Osteocyte (in vitro differentiated cells): ENCODE measurements at regions not wholly inside any gene's neighbourhood (a gene's known extent, or its start where the extent isn't known, plus 50 kb on each side); places are given as distances from the start of the nearest gene placed in this dataset.

Experiments
- DNase-seq: peaks from one replicate; pipeline ENCODE4 v3.0.0; 2021; ENCODE audit warnings: mixed read lengths; ENCODE audit not compliant: unreplicated experiment; ENCODE audit errors: extremely low spot score
- H3K27ac Mint-ChIP-seq: one replicate; pipeline ENCODE4 v1.8.0; 2021; ENCODE audit warnings: mild to moderate bottlenecking, mixed read lengths; ENCODE audit not compliant: unreplicated experiment
- H3K27me3 Mint-ChIP-seq: one replicate; pipeline ENCODE4 v1.8.0; 2021; ENCODE audit warnings: mixed read lengths; ENCODE audit not compliant: unreplicated experiment
- H3K36me3 Mint-ChIP-seq: one replicate; pipeline ENCODE4 v1.8.0; 2021; ENCODE audit warnings: mixed read lengths; ENCODE audit not compliant: unreplicated experiment
- H3K4me1 Mint-ChIP-seq: one replicate; pipeline ENCODE4 v1.8.0; 2021; ENCODE audit warnings: mixed read lengths; ENCODE audit not compliant: unreplicated experiment
- H3K4me3 Mint-ChIP-seq: one replicate; pipeline ENCODE4 v1.8.0; 2021; ENCODE audit warnings: mild to moderate bottlenecking, moderate library complexity, mixed read lengths; ENCODE audit not compliant: unreplicated experiment
- H3K9me3 Mint-ChIP-seq: one replicate; pipeline ENCODE4 v1.8.0; 2021; ENCODE audit warnings: mixed read lengths; ENCODE audit not compliant: unreplicated experiment
- TF ChIP-seq, protein P1 (sequence below): fragments of 200-600 bp; sonication (generic); IDR thresholded peaks from 2 replicates; pipeline ENCODE4 v1.5.0; 2021; ENCODE audit warnings: antibody characterized with exemption, mild to moderate bottlenecking, moderate library complexity

DNA sequence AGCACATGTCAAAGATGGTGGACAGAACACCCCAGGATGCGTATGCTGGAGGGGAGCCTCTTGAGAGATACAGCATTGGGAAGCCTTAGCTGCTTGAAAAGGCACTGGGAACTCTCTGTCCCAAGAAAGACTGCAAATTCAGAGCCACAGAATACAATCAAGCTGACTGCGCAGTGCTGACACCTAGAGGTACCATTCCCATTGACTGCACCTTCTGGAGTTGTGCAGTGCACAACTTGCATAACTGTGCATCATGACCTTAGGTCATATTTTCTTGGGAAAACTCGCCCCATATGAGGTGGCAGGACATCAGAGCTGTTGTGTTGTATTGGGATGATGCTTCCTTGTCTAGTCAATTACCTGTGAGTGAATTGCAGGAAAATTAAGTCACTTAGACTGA lies 646.5 kb upstream of the NOX3 start:
- Mint-ChIP-seq H3K36me3 (no peaks in the 10 kb centered on the region), H3K9me3 (peaks cover 3% of the 10 kb centered on the region), H3K27me3 (no peaks in the 10 kb centered on the region), H3K4me1 (no peaks in the 10 kb centered on the region), H3K27ac (no peak overlapping the region), H3K4me3 (no peak overlapping the region)
- no peak for DNase-seq
- TF ChIP-seq, protein P1, sequence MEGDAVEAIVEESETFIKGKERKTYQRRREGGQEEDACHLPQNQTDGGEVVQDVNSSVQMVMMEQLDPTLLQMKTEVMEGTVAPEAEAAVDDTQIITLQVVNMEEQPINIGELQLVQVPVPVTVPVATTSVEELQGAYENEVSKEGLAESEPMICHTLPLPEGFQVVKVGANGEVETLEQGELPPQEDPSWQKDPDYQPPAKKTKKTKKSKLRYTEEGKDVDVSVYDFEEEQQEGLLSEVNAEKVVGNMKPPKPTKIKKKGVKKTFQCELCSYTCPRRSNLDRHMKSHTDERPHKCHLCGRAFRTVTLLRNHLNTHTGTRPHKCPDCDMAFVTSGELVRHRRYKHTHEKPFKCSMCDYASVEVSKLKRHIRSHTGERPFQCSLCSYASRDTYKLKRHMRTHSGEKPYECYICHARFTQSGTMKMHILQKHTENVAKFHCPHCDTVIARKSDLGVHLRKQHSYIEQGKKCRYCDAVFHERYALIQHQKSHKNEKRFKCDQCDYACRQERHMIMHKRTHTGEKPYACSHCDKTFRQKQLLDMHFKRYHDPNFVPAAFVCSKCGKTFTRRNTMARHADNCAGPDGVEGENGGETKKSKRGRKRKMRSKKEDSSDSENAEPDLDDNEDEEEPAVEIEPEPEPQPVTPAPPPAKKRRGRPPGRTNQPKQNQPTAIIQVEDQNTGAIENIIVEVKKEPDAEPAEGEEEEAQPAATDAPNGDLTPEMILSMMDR: no peak

DNA sequence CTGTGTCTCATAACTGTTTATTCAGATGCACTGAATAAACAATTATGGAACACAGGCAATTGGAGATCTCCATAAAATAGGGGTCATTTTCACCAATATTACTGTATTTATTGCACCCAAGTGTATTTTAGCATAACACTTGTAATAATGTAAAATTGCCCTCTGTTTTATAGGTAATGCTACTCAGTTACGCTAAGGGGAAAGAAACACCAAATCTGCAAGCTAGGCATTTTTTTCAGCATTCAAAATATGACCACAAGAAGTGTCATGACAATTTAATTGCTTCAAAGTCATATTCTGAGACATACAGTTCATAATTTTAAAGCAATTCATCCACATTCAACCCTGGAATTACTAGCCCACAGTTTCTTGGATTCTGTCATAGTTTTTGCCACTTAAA lies 643.2 kb upstream of the NOX3 start:
- Mint-ChIP-seq H3K4me3 (no peak overlapping the region), H3K9me3 (peaks cover 3% of the 10 kb centered on the region), H3K36me3 (no peaks in the 10 kb centered on the region), H3K4me1 (no peaks in the 10 kb centered on the region), H3K27me3 (no peaks in the 10 kb centered on the region), H3K27ac (no peak overlapping the region)
- TF ChIP-seq, protein P1: no peak
- DNase-seq: no peak

DNA sequence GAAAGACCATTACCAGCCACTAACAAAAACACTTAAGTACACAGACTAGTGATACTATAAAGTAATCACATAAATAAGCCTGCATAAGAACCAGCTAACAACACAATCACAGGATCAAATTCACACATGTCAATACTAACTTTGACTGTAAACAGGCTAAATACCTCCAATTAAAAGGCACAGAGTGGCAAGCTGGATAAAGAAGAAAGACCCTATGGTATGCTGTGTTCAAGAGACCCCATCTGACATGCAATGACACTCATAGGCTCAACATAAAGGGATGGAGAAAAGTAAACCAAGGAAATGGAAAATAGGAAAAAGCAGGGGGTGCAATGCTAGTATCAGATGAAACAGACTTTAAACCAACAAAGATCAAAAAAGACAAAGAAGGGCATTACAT lies 631.8 kb upstream of the NOX3 start:
- peaks cover 45% of the 10 kb centered on the region for H3K9me3 Mint-ChIP-seq
- no peaks in the 10 kb centered on the region for H3K4me1 Mint-ChIP-seq
- no peaks in the 10 kb centered on the region for H3K27me3 Mint-ChIP-seq
- TF ChIP-seq, protein P1: no peak
- DNase-seq: no peak
- H3K4me3 Mint-ChIP-seq: no peak overlapping the region
- no peaks in the 10 kb centered on the region for H3K36me3 Mint-ChIP-seq
- H3K27ac Mint-ChIP-seq: no peak overlapping the region

DNA sequence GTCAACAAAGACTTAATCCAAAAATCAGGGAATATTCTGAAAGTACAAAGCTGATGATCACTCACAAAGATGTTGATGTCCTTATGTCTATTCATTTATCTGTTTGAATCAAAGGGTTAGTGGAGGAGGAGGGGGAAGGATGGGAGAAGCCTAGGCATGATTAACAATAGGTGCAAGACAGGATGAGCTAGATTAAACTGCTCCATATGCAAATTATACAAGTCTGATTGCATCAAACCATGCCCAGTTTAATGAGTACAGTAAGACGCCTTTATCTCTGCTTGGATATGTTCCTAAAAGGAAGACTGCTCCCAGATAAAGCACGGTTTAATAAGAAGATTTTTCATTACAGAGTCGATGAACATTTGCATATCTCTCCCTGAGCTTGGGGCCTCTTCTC lies 626.4 kb upstream of the NOX3 start:
- TF ChIP-seq, protein P1: no peak
- H3K9me3 Mint-ChIP-seq: peaks cover 18% of the 10 kb centered on the region
- no peak overlapping the region for H3K27ac Mint-ChIP-seq
- no peaks in the 10 kb centered on the region for H3K36me3 Mint-ChIP-seq
- H3K4me3 Mint-ChIP-seq: no peak overlapping the region
- no peaks in the 10 kb centered on the region for H3K4me1 Mint-ChIP-seq
- no peak for DNase-seq
- H3K27me3 Mint-ChIP-seq: no peaks in the 10 kb centered on the region

DNA sequence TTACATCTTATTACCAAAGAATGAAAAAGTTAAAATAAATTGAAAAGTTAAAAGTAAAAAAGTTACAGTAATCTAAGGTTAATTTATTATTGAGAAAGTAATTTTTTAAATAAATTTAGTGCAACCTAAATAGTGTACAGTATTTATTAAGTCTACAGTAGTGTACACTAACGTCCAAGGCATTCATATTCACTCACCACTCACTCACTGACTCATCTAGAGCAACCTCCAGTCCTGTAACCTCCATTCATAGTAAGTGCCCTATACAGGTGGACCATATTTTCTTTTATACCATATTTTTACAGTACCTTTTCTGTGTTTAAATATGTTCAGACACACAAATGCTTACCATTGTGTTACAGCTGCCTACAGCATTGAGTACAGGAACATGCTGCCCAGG lies 624.7 kb upstream of the NOX3 start:
- Mint-ChIP-seq H3K27me3 (no peaks in the 10 kb centered on the region), H3K4me1 (no peaks in the 10 kb centered on the region), H3K4me3 (no peak overlapping the region), H3K36me3 (no peaks in the 10 kb centered on the region), H3K9me3 (peaks cover 18% of the 10 kb centered on the region), H3K27ac (no peak overlapping the region)
- TF ChIP-seq, protein P1: no peak
- DNase-seq: no peak
